ENCODE measurements at regions not wholly inside any gene's neighbourhood (a gene's known extent, or its start where the extent isn't known, plus 50 kb on each side); places are given as distances from the start of the nearest gene placed in this dataset.
"Not testable (repeated sequence)": the region's sequence is repeated elsewhere in the genome, so short reads cannot be mapped to it uniquely, and the experiment has no call there.

- H3K27ac Mint-ChIP-seq = no peak overlapping the region
- intact Hi-C loops (cut with micrococcal nuclease) = no loop called here
- peaks cover 45% of the 10 kb centered on the region for H3K27me3 Mint-ChIP-seq
- H3K9me3 Mint-ChIP-seq = no peaks in the 10 kb centered on the region
- H3K4me1 Mint-ChIP-seq (ENCODE audit: low read depth) = peaks cover 18% of the 10 kb centered on the region
- no peaks in the 10 kb centered on the region for H3K36me3 Mint-ChIP-seq (ENCODE audit: low read depth)
- H3K4me3 Mint-ChIP-seq = no peak overlapping the region
Observed at GRCh38 chr6:163738304-163738703, 323.8 kb downstream of the QKI start.

- peaks cover 38% of the 10 kb centered on the region for H3K27me3 Mint-ChIP-seq
- H3K36me3 Mint-ChIP-seq (ENCODE audit: low read depth) = no peaks in the 10 kb centered on the region
- H3K27ac Mint-ChIP-seq = no peak overlapping the region
- no peaks in the 10 kb centered on the region for H3K9me3 Mint-ChIP-seq
- H3K4me3 Mint-ChIP-seq = no peak overlapping the region
- peaks cover 31% of the 10 kb centered on the region for H3K4me1 Mint-ChIP-seq (ENCODE audit: low read depth)
- intact Hi-C loops (cut with micrococcal nuclease) = no loop called here
Observed at GRCh38 chr6:163735076-163735475, 320.6 kb downstream of the QKI start.

GRCh38 chr6:163733061-163733460 is 318.5 kb downstream of the QKI start:
- Mint-ChIP-seq H3K9me3 (no peaks in the 10 kb centered on the region), H3K27me3 (peaks cover 35% of the 10 kb centered on the region), H3K4me1 (ENCODE audit: low read depth) (peaks cover 19% of the 10 kb centered on the region), H3K4me3 (peak overlapping the region; percentile 13), H3K36me3 (ENCODE audit: low read depth) (no peaks in the 10 kb centered on the region), H3K27ac (peak overlapping the region; percentile 23)
- intact Hi-C loops (cut with micrococcal nuclease) = no loop called here

- Mint-ChIP-seq H3K27me3 (peaks cover 34% of the 10 kb centered on the region), H3K9me3 (no peaks in the 10 kb centered on the region), H3K36me3 (ENCODE audit: low read depth) (no peaks in the 10 kb centered on the region), H3K27ac (peak overlapping the region; percentile 23), H3K4me3 (no peak overlapping the region), H3K4me1 (ENCODE audit: low read depth) (peaks cover 17% of the 10 kb centered on the region)
- intact Hi-C loops (cut with micrococcal nuclease) = no loop called here
Observed at GRCh38 chr6:163732479-163732878, 318.0 kb downstream of the QKI start.

GRCh38 chr6:163732014-163732351 is 317.5 kb downstream of the QKI start:
- H3K36me3 Mint-ChIP-seq (ENCODE audit: low read depth); intact Hi-C loops (cut with micrococcal nuclease); H3K4me3 Mint-ChIP-seq; H3K9me3 Mint-ChIP-seq; H3K27ac Mint-ChIP-seq: not testable (repeated sequence)
- peaks cover 17% of the 10 kb centered on the region for H3K4me1 Mint-ChIP-seq (ENCODE audit: low read depth)
- peaks cover 29% of the 10 kb centered on the region for H3K27me3 Mint-ChIP-seq

GRCh38 chr6:163731215-163732013 is 316.9 kb downstream of the QKI start:
- Mint-ChIP-seq H3K36me3 (ENCODE audit: low read depth) (no peaks in the 10 kb centered on the region), H3K9me3 (no peaks in the 10 kb centered on the region)

GRCh38 chr6:163730246-163731210 is 316.0 kb downstream of the QKI start:
- H3K4me3 Mint-ChIP-seq = no peak overlapping the region
- H3K27me3 Mint-ChIP-seq = peaks cover 16% of the 10 kb centered on the region
- no peaks in the 10 kb centered on the region for H3K36me3 Mint-ChIP-seq (ENCODE audit: low read depth)
- H3K27ac Mint-ChIP-seq = no peak overlapping the region
- H3K9me3 Mint-ChIP-seq = no peaks in the 10 kb centered on the region
- peaks cover 23% of the 10 kb centered on the region for H3K4me1 Mint-ChIP-seq (ENCODE audit: low read depth)
- intact Hi-C loops (cut with micrococcal nuclease) = no loop called here

More at GRCh38 chr6:163731215-163732013, 316.9 kb downstream of the QKI start:
- Mint-ChIP-seq H3K4me3 (no peak overlapping the region), H3K27ac (no peak overlapping the region), H3K4me1 (ENCODE audit: low read depth) (peaks cover 17% of the 10 kb centered on the region), H3K27me3 (peaks cover 24% of the 10 kb centered on the region)
- intact Hi-C loops (cut with micrococcal nuclease) = no loop called here

GRCh38 chr6:163729127-163729872 is 314.8 kb downstream of the QKI start:
- intact Hi-C loops (cut with micrococcal nuclease) = no loop called here
- Mint-ChIP-seq H3K4me3 (no peak overlapping the region), H3K4me1 (ENCODE audit: low read depth) (peaks cover 32% of the 10 kb centered on the region), H3K9me3 (no peaks in the 10 kb centered on the region), H3K27me3 (peaks cover 10% of the 10 kb centered on the region), H3K27ac (no peak overlapping the region), H3K36me3 (ENCODE audit: low read depth) (no peaks in the 10 kb centered on the region)

GRCh38 chr6:163728442-163729126 is 314.1 kb downstream of the QKI start:
- Mint-ChIP-seq H3K27ac (no peak overlapping the region), H3K9me3 (no peaks in the 10 kb centered on the region), H3K4me1 (ENCODE audit: low read depth) (peaks cover 37% of the 10 kb centered on the region), H3K36me3 (ENCODE audit: low read depth) (no peaks in the 10 kb centered on the region), H3K4me3 (no peak overlapping the region), H3K27me3 (peaks cover 12% of the 10 kb centered on the region)
- intact Hi-C loops (cut with micrococcal nuclease) = no loop called here

GRCh38 chr6:163726037-163726695 is 311.6 kb downstream of the QKI start:
- intact Hi-C loops (cut with micrococcal nuclease) = no loop called here
- H3K27ac Mint-ChIP-seq = no peak overlapping the region
- H3K4me3 Mint-ChIP-seq = no peak overlapping the region
- no peaks in the 10 kb centered on the region for H3K9me3 Mint-ChIP-seq
- peaks cover 14% of the 10 kb centered on the region for H3K27me3 Mint-ChIP-seq
- peaks cover 28% of the 10 kb centered on the region for H3K4me1 Mint-ChIP-seq (ENCODE audit: low read depth)
- H3K36me3 Mint-ChIP-seq (ENCODE audit: low read depth) = no peaks in the 10 kb centered on the region

GRCh38 chr6:163725008-163725941 is 310.8 kb downstream of the QKI start:
- Mint-ChIP-seq H3K27ac (no peak overlapping the region), H3K36me3 (ENCODE audit: low read depth) (no peaks in the 10 kb centered on the region), H3K4me3 (no peak overlapping the region), H3K9me3 (no peaks in the 10 kb centered on the region), H3K27me3 (peaks cover 11% of the 10 kb centered on the region), H3K4me1 (ENCODE audit: low read depth) (peaks cover 28% of the 10 kb centered on the region)
- intact Hi-C loops (cut with micrococcal nuclease) = no loop called here

- Mint-ChIP-seq H3K27ac (no peak overlapping the region), H3K9me3 (no peaks in the 10 kb centered on the region), H3K36me3 (ENCODE audit: low read depth) (no peaks in the 10 kb centered on the region), H3K27me3 (peaks cover 11% of the 10 kb centered on the region), H3K4me1 (ENCODE audit: low read depth) (peaks cover 30% of the 10 kb centered on the region), H3K4me3 (no peak overlapping the region)
- intact Hi-C loops (cut with micrococcal nuclease) = no loop called here
Observed at GRCh38 chr6:163724196-163724595, 309.7 kb downstream of the QKI start.
